Bronchial epithelial cell (primary cell): ENCODE measurements at regions not wholly inside any gene's neighbourhood (a gene's known extent, or its start where the extent isn't known, plus 50 kb on each side); places are given as distances from the start of the nearest gene placed in this dataset.

Experiments used
- DNase-seq: peaks from one replicate; pipeline ENCODE4 v3.0.0-alpha.2; 2010; ENCODE audit warnings: low read depth
- FAIRE-seq: peaks from 2 replicates; lab custom pipeline; 2011; peaks lifted over from hg19 to GRCh38; lab: Jason Lieb, UNC
- H3K27me3 ChIP-seq: 2 replicates; pipeline ENCODE4 v1.5.1; 2011; ENCODE audit warnings: low read length; ENCODE audit not compliant: control insufficient read depth, insufficient read depth
- H3K36me3 ChIP-seq: 2 replicates; pipeline ENCODE4 v1.5.1; 2011; ENCODE audit warnings: low read length; ENCODE audit not compliant: control insufficient read depth, insufficient read depth
- H3K4me3 ChIP-seq: 2 replicates; pipeline ENCODE4 v1.5.1; 2011; ENCODE audit warnings: mild to moderate bottlenecking, low read depth, low read length, control low read depth
- CTCF ChIP-seq: IDR thresholded peaks from 2 replicates; pipeline ENCODE4 v1.5.1; 2011; ENCODE audit warnings: mild to moderate bottlenecking, moderate library complexity, low read length, control low read depth, inconsistent platforms; ENCODE audit not compliant: insufficient read depth, severe bottlenecking

- no peak for DNase-seq
- no peak for FAIRE-seq
- TF ChIP-seq CTCF: no peak
- H3K27me3 ChIP-seq: no peaks in the 10 kb centered on the region
- no peak overlapping the region for H3K4me3 ChIP-seq
- no peaks in the 10 kb centered on the region for H3K36me3 ChIP-seq
Observed at GRCh38 chr13:89610881-89611280, 1736.6 kb upstream of the MIR17HG start.

- no peak overlapping the region for H3K4me3 ChIP-seq
- no peaks in the 10 kb centered on the region for H3K27me3 ChIP-seq
- FAIRE-seq (no peak), DNase-seq (peak; percentile 95)
- no peak for TF ChIP-seq CTCF
- no peaks in the 10 kb centered on the region for H3K36me3 ChIP-seq
Observed at GRCh38 chr13:89627996-89628395, 1719.5 kb upstream of the MIR17HG start.

GRCh38 chr13:89628567-89628966, 1718.9 kb upstream of the MIR17HG start:
- FAIRE-seq: no peak
- H3K4me3 ChIP-seq: no peak overlapping the region

GRCh38 chr13:89650226-89650625, 1697.3 kb upstream of the MIR17HG start:
- DNase-seq: no peak

More at GRCh38 chr13:89628567-89628966, 1718.9 kb upstream of the MIR17HG start:
- peak; percentile 8 for DNase-seq
- Histone ChIP-seq H3K27me3 (no peaks in the 10 kb centered on the region), H3K36me3 (no peaks in the 10 kb centered on the region)
- no peak for TF ChIP-seq CTCF

GRCh38 chr13:89660752-89661151, 1686.7 kb upstream of the MIR17HG start:
- DNase-seq: peak; percentile 33
- no peaks in the 10 kb centered on the region for H3K27me3 ChIP-seq
- no peaks in the 10 kb centered on the region for H3K36me3 ChIP-seq
- no peak for FAIRE-seq
- no peak overlapping the region for H3K4me3 ChIP-seq
- TF ChIP-seq CTCF: no peak

More at GRCh38 chr13:89650226-89650625, 1697.3 kb upstream of the MIR17HG start:
- Histone ChIP-seq H3K36me3 (no peaks in the 10 kb centered on the region), H3K4me3 (no peak overlapping the region), H3K27me3 (no peaks in the 10 kb centered on the region)
- TF ChIP-seq CTCF: no peak
- no peak for FAIRE-seq

GRCh38 chr13:89673789-89674311, 1673.6 kb upstream of the MIR17HG start:
- Histone ChIP-seq H3K4me3 (no peak overlapping the region), H3K27me3 (no peaks in the 10 kb centered on the region), H3K36me3 (no peaks in the 10 kb centered on the region)
- DNase-seq: no peak
- FAIRE-seq: no peak
- no peak for TF ChIP-seq CTCF
